ENCODE measurements at regions not wholly inside any gene's neighbourhood (a gene's known extent, or its start where the extent isn't known, plus 50 kb on each side); places are given as distances from the start of the nearest gene placed in this dataset.
"Not testable (repeated sequence)": the region's sequence is repeated elsewhere in the genome, so short reads cannot be mapped to it uniquely, and the experiment has no call there.

GRCh38 chr2:215799194-215799593 lies 214.2 kb downstream of the MREG start:
- H3K4me1 Mint-ChIP-seq: peaks cover 4% of the 10 kb centered on the region
- no peak overlapping the region for H3K27ac Mint-ChIP-seq
- no peaks in the 10 kb centered on the region for H3K27me3 Mint-ChIP-seq
- H3K4me3 Mint-ChIP-seq: no peak overlapping the region
- H3K9me3 Mint-ChIP-seq: no peaks in the 10 kb centered on the region
- no peaks in the 10 kb centered on the region for H3K36me3 Mint-ChIP-seq

DNA sequence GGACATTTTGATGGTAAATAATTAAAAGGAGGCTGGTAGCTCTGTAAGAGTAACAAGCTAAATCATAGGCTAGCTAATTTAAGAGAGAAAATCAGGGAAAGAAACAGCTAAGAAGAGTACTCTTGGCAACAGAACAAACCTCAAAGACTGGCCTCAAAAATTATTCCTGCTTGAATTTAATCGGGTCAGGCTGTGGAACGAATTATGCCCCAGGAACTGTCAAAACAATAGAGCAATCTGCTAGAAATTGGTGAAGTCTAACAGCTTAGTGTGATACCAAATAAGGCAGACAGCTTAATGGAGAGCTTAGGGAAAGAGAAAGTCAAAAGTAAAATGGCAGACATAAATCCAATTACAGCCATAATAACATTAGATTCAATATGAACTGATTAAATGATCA lies 215.7 kb downstream of the MREG start:
- peaks cover 4% of the 10 kb centered on the region for H3K4me1 Mint-ChIP-seq
- H3K27me3 Mint-ChIP-seq: no peaks in the 10 kb centered on the region
- H3K4me3 Mint-ChIP-seq: no peak overlapping the region

GRCh38 chr2:215796140-215796855 lies 217.1 kb downstream of the MREG start:
- Mint-ChIP-seq H3K27me3 (no peaks in the 10 kb centered on the region), H3K36me3 (no peaks in the 10 kb centered on the region), H3K4me1 (peaks cover 4% of the 10 kb centered on the region), H3K4me3 (no peak overlapping the region), H3K9me3 (no peaks in the 10 kb centered on the region), H3K27ac (no peak overlapping the region)

More for the DNA sequence above, 215.7 kb downstream of the MREG start:
- Mint-ChIP-seq H3K27ac (no peak overlapping the region), H3K9me3 (no peaks in the 10 kb centered on the region), H3K36me3 (no peaks in the 10 kb centered on the region)

DNA sequence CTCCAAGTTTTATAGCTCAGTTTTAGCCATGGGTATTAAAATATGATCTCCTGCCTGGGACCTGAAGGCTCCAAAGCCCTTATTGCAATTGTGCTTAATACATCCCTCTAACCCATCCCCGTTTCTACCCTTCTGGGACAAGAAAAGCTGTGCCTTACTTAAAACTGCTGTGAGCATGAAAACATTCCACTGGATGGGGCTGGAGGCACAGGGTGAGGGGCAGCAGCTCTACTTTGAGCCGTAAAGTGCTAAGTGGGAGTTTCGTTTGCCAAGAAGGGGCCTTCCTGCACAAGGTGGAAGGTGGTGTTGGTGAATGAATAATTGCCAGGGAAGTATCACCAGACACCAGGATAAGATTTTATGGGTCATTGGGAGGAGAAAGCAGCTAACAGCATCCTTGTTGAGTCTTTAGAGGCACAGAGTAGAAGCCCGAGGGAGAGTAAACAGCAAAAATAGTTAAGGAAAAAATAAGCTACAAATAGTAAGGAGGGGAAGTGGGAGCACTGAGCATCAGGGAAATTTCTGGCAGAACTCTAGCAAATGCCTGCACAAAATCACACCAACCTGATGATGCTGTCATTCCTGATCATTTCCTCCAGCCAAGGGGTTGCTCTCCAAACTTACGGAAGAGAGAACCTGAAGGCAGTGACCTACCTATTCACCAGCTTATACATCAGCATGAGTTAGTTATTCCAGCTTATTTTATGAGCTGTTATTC lies 218.4 kb downstream of the MREG start:
- no peak overlapping the region for H3K27ac Mint-ChIP-seq
- H3K4me3 Mint-ChIP-seq: no peak overlapping the region
- H3K36me3 Mint-ChIP-seq: no peaks in the 10 kb centered on the region
- H3K4me1 Mint-ChIP-seq: peaks cover 4% of the 10 kb centered on the region
- H3K9me3 Mint-ChIP-seq: no peaks in the 10 kb centered on the region
- H3K27me3 Mint-ChIP-seq: no peaks in the 10 kb centered on the region

DNA sequence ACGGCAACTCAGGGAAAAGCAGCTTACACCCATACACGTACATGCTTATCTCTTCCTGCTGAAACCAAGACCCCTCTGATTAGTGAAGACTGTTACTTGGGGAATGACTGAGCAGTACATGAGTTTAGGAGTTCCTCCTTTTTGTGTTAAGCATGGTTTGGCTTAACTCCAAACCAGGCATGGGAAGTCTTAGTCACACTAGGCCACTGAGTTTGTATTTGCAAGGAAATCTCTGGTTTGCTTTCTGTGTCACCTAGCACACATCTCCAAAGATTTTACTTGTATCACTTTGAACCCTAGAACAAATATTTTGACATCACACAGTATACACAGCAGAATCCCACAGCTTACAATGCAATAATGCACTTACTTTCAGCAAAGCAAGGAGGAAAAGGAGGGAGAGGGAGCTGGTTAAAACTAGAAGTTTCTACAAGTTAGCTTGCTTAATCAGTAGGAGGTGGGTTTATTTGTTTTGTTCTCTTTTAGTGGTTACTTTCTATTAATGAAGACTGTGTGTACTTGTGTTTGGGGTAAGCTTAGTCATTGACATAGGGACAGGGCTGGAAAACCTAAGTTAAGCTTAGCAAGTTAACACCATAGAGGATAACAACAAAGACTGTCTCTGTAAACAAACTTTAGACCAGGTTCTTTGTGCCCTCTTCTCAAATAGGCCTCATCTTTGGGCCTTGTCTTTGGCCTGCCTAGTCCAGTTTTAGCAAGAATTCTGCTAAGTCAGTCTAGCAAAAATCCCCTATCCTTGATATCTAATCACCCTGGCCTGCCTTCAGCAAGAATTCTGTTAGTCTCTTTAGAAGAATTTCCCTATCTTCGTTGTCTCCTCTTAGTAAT lies 219.4 kb downstream of the MREG start:
- no peaks in the 10 kb centered on the region for H3K27me3 Mint-ChIP-seq
- H3K9me3 Mint-ChIP-seq: no peaks in the 10 kb centered on the region
- H3K4me1 Mint-ChIP-seq: peaks cover 4% of the 10 kb centered on the region
- H3K36me3 Mint-ChIP-seq: no peaks in the 10 kb centered on the region
- no peak overlapping the region for H3K27ac Mint-ChIP-seq
- H3K4me3 Mint-ChIP-seq: no peak overlapping the region

DNA sequence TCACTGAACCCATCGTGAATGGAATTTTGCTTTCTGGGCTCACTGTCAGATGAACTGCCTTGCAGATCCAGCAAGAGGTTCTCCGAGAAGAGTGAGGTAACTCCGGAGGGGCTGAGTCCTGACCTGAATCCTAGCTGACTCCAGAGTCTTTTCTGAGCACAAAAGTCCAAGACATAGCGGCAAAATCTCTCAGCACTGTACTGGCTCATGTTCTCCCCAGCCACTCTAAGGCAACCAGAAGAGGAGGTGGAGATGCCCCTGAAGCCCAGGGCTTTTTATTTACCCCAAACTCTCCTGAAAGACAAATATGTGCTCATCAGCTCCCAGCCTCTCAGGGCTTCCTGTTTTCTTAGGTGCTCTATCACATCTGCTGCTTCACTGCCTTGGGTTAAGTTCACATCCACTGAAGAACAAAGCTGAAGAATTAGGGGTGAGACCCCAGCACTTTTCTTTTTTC lies 221.8 kb downstream of the MREG start:
- no peak overlapping the region for H3K4me3 Mint-ChIP-seq
- H3K4me1 Mint-ChIP-seq: peaks cover 4% of the 10 kb centered on the region
- H3K27ac Mint-ChIP-seq: no peak overlapping the region

GRCh38 chr2:215790523-215791421 lies 222.6 kb downstream of the MREG start:
- Mint-ChIP-seq H3K4me3 (no peak overlapping the region), H3K4me1 (no peaks in the 10 kb centered on the region), H3K27ac (no peak overlapping the region), H3K36me3 (no peaks in the 10 kb centered on the region), H3K27me3 (no peaks in the 10 kb centered on the region), H3K9me3 (no peaks in the 10 kb centered on the region)

More for the DNA sequence above, 221.8 kb downstream of the MREG start:
- Mint-ChIP-seq H3K36me3 (no peaks in the 10 kb centered on the region), H3K27me3 (no peaks in the 10 kb centered on the region), H3K9me3 (no peaks in the 10 kb centered on the region)

- no peak overlapping the region for H3K27ac Mint-ChIP-seq
- no peaks in the 10 kb centered on the region for H3K27me3 Mint-ChIP-seq
- no peak overlapping the region for H3K4me3 Mint-ChIP-seq
- no peaks in the 10 kb centered on the region for H3K9me3 Mint-ChIP-seq
- no peaks in the 10 kb centered on the region for H3K36me3 Mint-ChIP-seq
- H3K4me1 Mint-ChIP-seq: no peaks in the 10 kb centered on the region
These were observed 225.7 kb downstream of the MREG start for GRCh38 chr2:215787565-215788178.

DNA sequence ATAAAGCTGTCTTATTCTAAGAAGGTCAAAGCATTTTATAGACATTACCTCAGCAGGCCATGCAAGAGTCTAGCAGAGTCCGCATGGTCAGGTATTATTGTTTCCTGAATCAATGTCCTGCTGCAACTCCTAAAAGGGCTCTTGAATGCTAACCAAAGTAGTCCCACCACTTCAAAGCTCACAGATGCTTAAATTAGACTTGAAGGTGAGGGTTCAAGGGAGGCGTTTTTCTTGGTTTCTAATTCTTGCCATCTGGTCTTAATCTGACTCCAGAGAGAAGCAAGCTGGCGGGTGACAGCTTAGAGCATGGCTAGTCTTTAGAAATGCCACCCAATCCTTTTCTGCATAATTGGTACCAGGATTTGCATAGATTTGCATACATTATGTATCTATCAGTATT lies 226.3 kb downstream of the MREG start:
- Mint-ChIP-seq H3K27me3 (no peaks in the 10 kb centered on the region), H3K27ac (no peak overlapping the region), H3K9me3 (no peaks in the 10 kb centered on the region), H3K4me3 (no peak overlapping the region), H3K36me3 (no peaks in the 10 kb centered on the region), H3K4me1 (no peaks in the 10 kb centered on the region)

- Mint-ChIP-seq H3K4me3 (no peak overlapping the region), H3K27me3 (no peaks in the 10 kb centered on the region), H3K36me3 (no peaks in the 10 kb centered on the region), H3K9me3 (no peaks in the 10 kb centered on the region), H3K4me1 (no peaks in the 10 kb centered on the region), H3K27ac (no peak overlapping the region)
These were observed 229.0 kb downstream of the MREG start for GRCh38 chr2:215784371-215784783.

GRCh38 chr2:215783640-215784039 lies 229.7 kb downstream of the MREG start:
- H3K36me3 Mint-ChIP-seq, H3K9me3 Mint-ChIP-seq, H3K27me3 Mint-ChIP-seq, H3K4me3 Mint-ChIP-seq, H3K27ac Mint-ChIP-seq, H3K4me1 Mint-ChIP-seq: not testable (repeated sequence)

DNA sequence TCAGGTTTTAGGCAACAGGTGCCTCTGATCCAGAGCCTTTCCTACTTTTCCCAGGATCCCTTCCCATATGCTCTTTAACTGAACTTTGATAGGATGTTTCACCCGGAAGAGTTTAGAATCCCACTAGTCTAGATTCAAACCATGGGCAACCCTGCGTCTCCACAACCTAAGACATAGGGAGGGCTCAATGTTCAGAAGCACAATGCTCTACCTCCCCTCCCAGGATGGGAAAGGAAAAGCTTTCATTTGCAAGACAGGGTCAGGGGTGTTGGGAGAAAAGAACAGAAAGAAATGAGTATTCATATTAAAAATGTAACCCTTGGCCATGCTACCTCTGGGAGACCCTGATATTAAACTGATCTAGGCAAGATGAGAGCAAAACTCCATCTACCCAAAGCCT lies 230.4 kb downstream of the MREG start:
- Mint-ChIP-seq H3K4me3 (no peak overlapping the region), H3K27ac (no peak overlapping the region), H3K36me3 (no peaks in the 10 kb centered on the region), H3K27me3 (no peaks in the 10 kb centered on the region), H3K9me3 (no peaks in the 10 kb centered on the region), H3K4me1 (no peaks in the 10 kb centered on the region)

DNA sequence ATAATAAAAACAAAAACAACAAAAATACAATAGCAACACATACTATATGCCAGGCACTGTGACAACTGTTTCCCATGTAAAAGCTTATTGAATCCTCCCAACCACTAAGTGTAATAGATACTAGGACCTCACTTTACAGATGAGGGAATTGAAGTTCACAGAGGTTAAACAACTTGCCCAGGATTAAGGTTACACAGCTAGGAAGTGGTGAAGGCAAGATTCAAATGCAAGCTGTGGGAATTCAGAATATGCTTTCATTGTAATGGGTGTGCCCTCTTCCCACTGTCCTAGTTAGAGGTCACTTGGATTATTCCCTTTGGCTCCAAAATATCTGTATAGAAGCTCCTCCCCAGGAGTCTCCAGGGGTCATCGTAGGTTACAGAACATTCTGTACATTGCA lies 231.1 kb downstream of the MREG start:
- Mint-ChIP-seq H3K27me3 (no peaks in the 10 kb centered on the region), H3K4me1 (no peaks in the 10 kb centered on the region)

GRCh38 chr2:215780907-215781685 lies 232.3 kb downstream of the MREG start:
- Mint-ChIP-seq H3K4me1 (no peaks in the 10 kb centered on the region), H3K4me3 (no peak overlapping the region), H3K27me3 (peaks cover 2% of the 10 kb centered on the region), H3K27ac (no peak overlapping the region), H3K9me3 (no peaks in the 10 kb centered on the region), H3K36me3 (no peaks in the 10 kb centered on the region)

More for the DNA sequence above, 231.1 kb downstream of the MREG start:
- Mint-ChIP-seq H3K27ac (no peak overlapping the region), H3K9me3 (no peaks in the 10 kb centered on the region), H3K4me3 (no peak overlapping the region), H3K36me3 (no peaks in the 10 kb centered on the region)
